Endodermal cell (in vitro differentiated cells): ENCODE measurements at regions not wholly inside any gene's neighbourhood (a gene's known extent, or its start where the extent isn't known, plus 50 kb on each side); places are given as distances from the start of the nearest gene placed in this dataset.

Experiments
- DNase-seq: peaks from one replicate; pipeline ENCODE4 v3.0.0-alpha.2; 2017
- H3K27ac ChIP-seq: 2 replicates; pipeline ENCODE4 v1.5.1; 2013; ENCODE audit warnings: mild to moderate bottlenecking, low read depth, low read length, moderate library complexity
- H3K27me3 ChIP-seq: 2 replicates; pipeline ENCODE4 v1.6.1; 2013; ENCODE audit warnings: mild to moderate bottlenecking, low read length, moderate library complexity; ENCODE audit not compliant: insufficient read depth, control insufficient read depth, poor library complexity, severe bottlenecking
- H3K36me3 ChIP-seq: 2 replicates; pipeline ENCODE4 v1.7.0; 2013; ENCODE audit warnings: mild to moderate bottlenecking, low read length, moderate library complexity; ENCODE audit not compliant: control insufficient read depth, insufficient read depth
- H3K4me1 ChIP-seq: one replicate; pipeline ENCODE4 v1.7.0; 2013; ENCODE audit warnings: low read length; ENCODE audit not compliant: control insufficient read depth, insufficient read depth
- H3K4me3 ChIP-seq: 2 replicates; pipeline ENCODE4 v1.5.1; 2013; ENCODE audit warnings: mild to moderate bottlenecking, low read length, moderate library complexity
- H3K9ac ChIP-seq: 2 replicates; pipeline ENCODE4 v1.6.1; 2013; ENCODE audit warnings: mild to moderate bottlenecking, low read length, moderate library complexity; ENCODE audit not compliant: poor library complexity, severe bottlenecking; ENCODE audit errors: extremely low read depth
- H3K9me3 ChIP-seq: 2 replicates; pipeline ENCODE4 v1.6.1; 2013; ENCODE audit warnings: mild to moderate bottlenecking, low read length, moderate library complexity; ENCODE audit not compliant: control insufficient read depth
- H3K27ac Mint-ChIP-seq: 2 replicates; pipeline ENCODE4 v1.8.0; 2020; ENCODE audit warnings: mixed read lengths
- H3K27me3 Mint-ChIP-seq: 2 replicates; pipeline ENCODE4 v1.8.0; 2021; ENCODE audit warnings: mild to moderate bottlenecking, mixed read lengths; ENCODE audit not compliant: insufficient read depth
- H3K36me3 Mint-ChIP-seq: 2 replicates; pipeline ENCODE4 v1.8.0; 2020; ENCODE audit warnings: low read depth, mixed read lengths
- H3K4me1 Mint-ChIP-seq: 2 replicates; pipeline ENCODE4 v1.8.0; 2020; ENCODE audit warnings: mixed read lengths
- H3K4me3 Mint-ChIP-seq: 2 replicates; pipeline ENCODE4 v1.8.0; 2020; ENCODE audit warnings: mild to moderate bottlenecking, moderate library complexity, mixed read lengths
- H3K9me3 Mint-ChIP-seq: 2 replicates; pipeline ENCODE4 v1.8.0; 2020; ENCODE audit warnings: mild to moderate bottlenecking, mixed read lengths
- CTCF ChIP-seq: fragments of 200-600 bp; sonication (generic); conservative IDR thresholded peaks from 2 replicates; pipeline ENCODE4 v1.5.0; 2021; ENCODE audit warnings: antibody characterized with exemption, mild to moderate bottlenecking
- WGBS, 2 experiments: methylation state at CpG; one replicate each; pipeline versions ENCODE4 v1.1.5 to v1.1.7; 2013; ENCODE audit warnings: missing lambda C conversion rate in 2 of 2, mixed read lengths in 1 of 2; ENCODE audit not compliant: insufficient coverage in 1 of 2, insufficient read length in 1 of 2; 5-methylcytosine and 5-hydroxymethylcytosine counted together

- Histone ChIP-seq H3K4me1 (no peaks in the 10 kb centered on the region), H3K36me3 (no peaks in the 10 kb centered on the region), H3K27me3 (no peaks in the 10 kb centered on the region), H3K4me3 (no peak overlapping the region), H3K27ac (no peak overlapping the region), H3K9me3 (peaks cover 6% of the 10 kb centered on the region), H3K9ac (no peak overlapping the region)
- no peak for TF ChIP-seq CTCF
- no peaks in the 10 kb centered on the region for H3K4me1 Mint-ChIP-seq
- WGBS, 2 experiments, result 80 to 93% methylated on average over 2 of the region's 2 CpGs
- no peaks in the 10 kb centered on the region for H3K27me3 Mint-ChIP-seq
- H3K4me3 Mint-ChIP-seq, result no peak overlapping the region
- H3K36me3 Mint-ChIP-seq, result no peaks in the 10 kb centered on the region
- DNase-seq, result no peak
- peaks cover 7% of the 10 kb centered on the region for H3K9me3 Mint-ChIP-seq
- no peak overlapping the region for H3K27ac Mint-ChIP-seq
Observed at GRCh38 chr11:98007072-98007471, 1013.7 kb upstream of the CNTN5 start.

- WGBS, 2 experiments, result 80 to 89% methylated on average over 2 of the region's 2 CpGs
- Mint-ChIP-seq H3K36me3 (no peaks in the 10 kb centered on the region), H3K4me3 (no peak overlapping the region), H3K9me3 (no peaks in the 10 kb centered on the region), H3K27me3 (no peaks in the 10 kb centered on the region), H3K4me1 (no peaks in the 10 kb centered on the region), H3K27ac (no peak overlapping the region)
- Histone ChIP-seq H3K27ac (no peak overlapping the region), H3K4me1 (peaks cover 3% of the 10 kb centered on the region), H3K27me3 (no peaks in the 10 kb centered on the region), H3K36me3 (no peaks in the 10 kb centered on the region), H3K4me3 (no peak overlapping the region), H3K9me3 (no peaks in the 10 kb centered on the region), H3K9ac (no peak overlapping the region)
- no peak for DNase-seq
- TF ChIP-seq CTCF, result no peak
Observed at GRCh38 chr11:98027652-98028051, 993.1 kb upstream of the CNTN5 start.

- H3K27me3 Mint-ChIP-seq, result no peaks in the 10 kb centered on the region
- Histone ChIP-seq H3K36me3 (no peaks in the 10 kb centered on the region), H3K27me3 (no peaks in the 10 kb centered on the region), H3K4me3 (no peak overlapping the region), H3K9me3 (peaks cover 5% of the 10 kb centered on the region), H3K9ac (no peak overlapping the region), H3K27ac (no peak overlapping the region), H3K4me1 (peaks cover 3% of the 10 kb centered on the region)
- H3K4me1 Mint-ChIP-seq, result no peaks in the 10 kb centered on the region
- no peaks in the 10 kb centered on the region for H3K36me3 Mint-ChIP-seq
- H3K9me3 Mint-ChIP-seq, result peaks cover 3% of the 10 kb centered on the region
- TF ChIP-seq CTCF, result no peak
- no peak for DNase-seq
- no peak overlapping the region for H3K27ac Mint-ChIP-seq
- H3K4me3 Mint-ChIP-seq, result no peak overlapping the region
- 91 to 100% methylated on average over 1 of the region's 1 CpG for WGBS, 2 experiments
Observed at GRCh38 chr11:98029832-98030231, 990.9 kb upstream of the CNTN5 start.
